ENCODE measurements at regions not wholly inside any gene's neighbourhood (a gene's known extent, or its start where the extent isn't known, plus 50 kb on each side); places are given as distances from the start of the nearest gene placed in this dataset.

DNA sequence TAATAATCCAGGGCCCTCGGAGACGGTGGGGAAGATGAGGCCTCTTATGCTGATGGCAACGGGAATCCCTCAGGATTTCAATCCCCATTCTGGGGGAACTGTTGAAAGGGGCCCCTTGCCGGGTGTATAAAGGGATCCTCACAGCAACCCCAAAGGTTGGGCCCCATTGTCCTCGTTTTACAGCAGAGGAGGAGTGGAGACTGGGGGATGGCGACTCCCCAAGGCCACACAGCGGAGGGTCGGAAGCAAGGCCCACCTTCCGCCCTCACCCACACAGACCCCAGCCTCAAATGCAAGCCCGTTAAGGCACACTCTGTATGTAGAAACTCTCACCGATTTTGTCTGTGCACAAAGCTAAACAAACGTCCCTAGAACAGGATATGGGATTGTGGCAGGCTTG is 327.9 kb upstream of the DIO3 start:
- Histone ChIP-seq H3K4me1 (ENCODE audit: control insufficient read depth, insufficient read depth, low read length, unreplicated experiment) (no peaks in the 10 kb centered on the region), H3K27ac (ENCODE audit: low read depth, low read length) (no peak overlapping the region), H3K4me3 (ENCODE audit: low read depth, low read length) (no peak overlapping the region), H2AFZ (ENCODE audit: low read length, unreplicated experiment) (no peak overlapping the region), H3K27me3 (ENCODE audit: insufficient read depth, low read length) (no peaks in the 10 kb centered on the region), H3K79me2 (ENCODE audit: control insufficient read depth, insufficient read depth, low read length, unreplicated experiment) (no peaks in the 10 kb centered on the region), H3K36me3 (ENCODE audit: insufficient read depth, low read length) (no peaks in the 10 kb centered on the region)

GRCh38 chr14:101233808-101234207 is 327.5 kb upstream of the DIO3 start:
- H3K27ac ChIP-seq (ENCODE audit: low read depth, low read length), result no peak overlapping the region
- H3K36me3 ChIP-seq (ENCODE audit: insufficient read depth, low read length), result no peaks in the 10 kb centered on the region
- H3K27me3 ChIP-seq (ENCODE audit: insufficient read depth, low read length), result no peaks in the 10 kb centered on the region
- no peaks in the 10 kb centered on the region for H3K4me1 ChIP-seq (ENCODE audit: control insufficient read depth, insufficient read depth, low read length, unreplicated experiment)
- no peak overlapping the region for H3K4me3 ChIP-seq (ENCODE audit: low read depth, low read length)
- H2AFZ ChIP-seq (ENCODE audit: low read length, unreplicated experiment), result no peak overlapping the region
- no peaks in the 10 kb centered on the region for H3K79me2 ChIP-seq (ENCODE audit: control insufficient read depth, insufficient read depth, low read length, unreplicated experiment)

DNA sequence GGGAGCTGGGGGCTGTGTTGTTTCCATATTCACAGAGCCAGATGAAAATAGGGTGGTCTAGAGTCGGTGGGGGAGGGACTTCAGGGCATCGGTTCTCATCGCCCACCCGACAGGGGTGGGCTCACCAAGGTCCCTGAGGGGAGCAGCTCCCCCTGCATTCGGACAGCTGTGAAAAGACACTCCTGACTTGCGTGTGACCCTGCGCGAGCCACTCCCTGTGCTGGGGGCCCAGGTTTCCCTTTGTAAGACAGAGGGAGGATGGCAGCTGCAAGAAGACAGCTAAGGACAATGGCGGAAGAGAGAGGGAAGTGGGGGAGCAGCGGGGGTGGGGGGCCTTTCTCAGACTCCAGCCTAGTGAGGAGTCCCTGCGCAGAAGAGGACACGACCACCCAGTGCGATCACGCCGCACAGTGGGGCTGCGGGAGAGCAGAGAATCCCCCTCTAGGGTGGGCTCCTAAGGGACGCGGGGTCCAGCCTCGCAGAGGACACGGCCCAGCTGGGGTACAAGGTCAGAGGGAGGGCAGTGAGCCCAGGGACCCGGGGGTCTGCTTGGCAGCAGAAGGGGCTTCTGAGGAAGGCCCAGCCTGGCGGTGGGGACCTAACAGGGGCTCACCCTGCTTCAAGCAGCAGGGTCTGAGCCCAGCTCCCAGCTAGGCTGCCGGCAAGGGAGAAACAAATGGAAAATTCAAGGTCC is 326.9 kb upstream of the DIO3 start:
- no peak overlapping the region for H3K27ac ChIP-seq (ENCODE audit: low read depth, low read length)
- H3K4me1 ChIP-seq (ENCODE audit: control insufficient read depth, insufficient read depth, low read length, unreplicated experiment), result no peaks in the 10 kb centered on the region
- no peaks in the 10 kb centered on the region for H3K36me3 ChIP-seq (ENCODE audit: insufficient read depth, low read length)
- H3K4me3 ChIP-seq (ENCODE audit: low read depth, low read length), result no peak overlapping the region
- H3K79me2 ChIP-seq (ENCODE audit: control insufficient read depth, insufficient read depth, low read length, unreplicated experiment), result no peaks in the 10 kb centered on the region
- no peaks in the 10 kb centered on the region for H3K27me3 ChIP-seq (ENCODE audit: insufficient read depth, low read length)
- no peak overlapping the region for H2AFZ ChIP-seq (ENCODE audit: low read length, unreplicated experiment)

DNA sequence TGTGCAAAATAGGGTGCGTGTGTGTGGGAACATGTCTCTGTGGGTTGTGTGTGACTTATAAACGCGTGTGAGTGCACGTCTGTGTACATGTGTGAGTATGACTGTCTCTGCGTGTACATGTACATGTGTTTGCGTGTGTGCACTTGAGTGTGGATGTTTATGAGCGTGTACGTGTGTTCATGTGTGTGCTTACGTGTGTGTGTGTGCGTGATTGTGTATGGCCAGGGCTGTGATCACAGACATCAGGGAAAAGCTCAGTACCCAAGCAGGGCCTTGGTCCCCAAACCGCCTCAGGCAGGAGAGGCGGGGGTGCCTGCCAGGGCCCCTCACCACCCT is 326.3 kb upstream of the DIO3 start:
- H3K4me3 ChIP-seq (ENCODE audit: low read depth, low read length), result no peak overlapping the region
- no peaks in the 10 kb centered on the region for H3K4me1 ChIP-seq (ENCODE audit: control insufficient read depth, insufficient read depth, low read length, unreplicated experiment)
- H3K27ac ChIP-seq (ENCODE audit: low read depth, low read length), result no peak overlapping the region
- H3K36me3 ChIP-seq (ENCODE audit: insufficient read depth, low read length), result no peaks in the 10 kb centered on the region
- no peaks in the 10 kb centered on the region for H3K79me2 ChIP-seq (ENCODE audit: control insufficient read depth, insufficient read depth, low read length, unreplicated experiment)
- no peak overlapping the region for H2AFZ ChIP-seq (ENCODE audit: low read length, unreplicated experiment)
- H3K27me3 ChIP-seq (ENCODE audit: insufficient read depth, low read length), result no peaks in the 10 kb centered on the region; the same call in 1 of the 2 replicates

DNA sequence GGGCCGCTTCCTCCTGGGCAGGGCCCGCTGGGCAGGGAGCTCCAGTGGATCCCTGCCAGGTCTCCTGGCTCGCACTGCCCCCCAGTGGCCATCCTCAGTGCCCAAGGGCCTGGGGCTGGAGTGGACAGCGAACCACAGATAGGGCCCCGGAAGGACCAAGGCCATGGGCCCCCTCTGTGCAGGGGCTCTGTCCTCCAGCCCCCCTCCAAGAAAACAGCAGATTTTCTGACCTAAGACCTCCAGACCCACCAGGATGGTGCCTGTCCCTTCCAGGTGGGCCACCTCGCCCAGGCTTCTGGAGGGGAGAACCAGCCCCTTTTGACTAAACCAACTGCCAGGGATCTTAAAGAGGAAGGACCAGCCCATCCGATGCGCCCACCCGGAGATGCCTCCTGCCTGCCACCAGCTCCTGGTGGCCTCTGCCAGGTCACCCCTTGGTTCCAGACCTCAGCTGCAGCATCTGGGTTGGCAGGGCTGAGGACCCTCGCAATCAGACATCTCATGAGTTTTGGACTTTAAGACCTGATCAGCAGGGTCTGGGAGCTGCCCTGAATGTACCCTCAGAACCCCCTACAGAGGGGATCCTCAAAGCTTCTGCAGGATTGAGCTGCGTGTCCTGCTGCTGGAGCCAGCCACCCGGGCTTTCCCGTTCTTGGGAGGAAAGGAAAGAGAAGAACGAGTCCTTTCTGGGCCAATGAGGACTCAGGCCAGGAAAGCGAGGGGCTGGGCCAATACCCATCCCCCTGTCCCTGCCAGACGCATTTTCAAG is 325.8 kb upstream of the DIO3 start:
- Histone ChIP-seq H3K27ac (ENCODE audit: low read depth, low read length) (no peak overlapping the region), H3K79me2 (ENCODE audit: control insufficient read depth, insufficient read depth, low read length, unreplicated experiment) (no peaks in the 10 kb centered on the region), H3K36me3 (ENCODE audit: insufficient read depth, low read length) (no peaks in the 10 kb centered on the region), H3K4me3 (ENCODE audit: low read depth, low read length) (no peak overlapping the region), H3K27me3 (ENCODE audit: insufficient read depth, low read length) (no peaks in the 10 kb centered on the region; the same call in 1 of the 2 replicates), H3K4me1 (ENCODE audit: control insufficient read depth, insufficient read depth, low read length, unreplicated experiment) (no peaks in the 10 kb centered on the region), H2AFZ (ENCODE audit: low read length, unreplicated experiment) (no peak overlapping the region)

GRCh38 chr14:101236496-101237251 is 324.6 kb upstream of the DIO3 start:
- no peak overlapping the region for H3K4me3 ChIP-seq (ENCODE audit: low read depth, low read length)
- H2AFZ ChIP-seq (ENCODE audit: low read length, unreplicated experiment), result no peak overlapping the region
- no peaks in the 10 kb centered on the region for H3K4me1 ChIP-seq (ENCODE audit: control insufficient read depth, insufficient read depth, low read length, unreplicated experiment)
- H3K36me3 ChIP-seq (ENCODE audit: insufficient read depth, low read length), result no peaks in the 10 kb centered on the region
- H3K79me2 ChIP-seq (ENCODE audit: control insufficient read depth, insufficient read depth, low read length, unreplicated experiment), result no peaks in the 10 kb centered on the region
- no peak overlapping the region for H3K27ac ChIP-seq (ENCODE audit: low read depth, low read length)
- no peaks in the 10 kb centered on the region; the same call in 1 of the 2 replicates for H3K27me3 ChIP-seq (ENCODE audit: insufficient read depth, low read length)

DNA sequence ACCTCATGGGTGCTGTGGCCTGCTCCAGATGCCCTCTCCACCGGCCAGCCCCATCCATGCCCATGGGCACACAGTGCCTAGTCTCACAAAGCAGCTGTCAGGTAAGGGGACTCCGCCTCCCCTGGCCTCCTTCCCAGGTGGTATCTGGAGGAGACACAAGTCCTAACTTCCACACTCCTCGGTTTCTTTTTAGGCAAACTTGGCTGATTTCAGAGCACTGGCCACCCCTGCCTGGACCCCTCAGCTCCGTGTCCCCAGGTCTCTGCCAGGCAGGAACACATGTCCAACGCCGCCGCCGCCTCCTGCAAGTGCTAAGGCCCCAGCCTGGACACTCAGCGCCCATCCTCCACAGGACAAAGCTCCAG is 324.1 kb upstream of the DIO3 start:
- no peaks in the 10 kb centered on the region for H3K36me3 ChIP-seq (ENCODE audit: insufficient read depth, low read length)
- H3K79me2 ChIP-seq (ENCODE audit: control insufficient read depth, insufficient read depth, low read length, unreplicated experiment), result no peaks in the 10 kb centered on the region
- H3K4me1 ChIP-seq (ENCODE audit: control insufficient read depth, insufficient read depth, low read length, unreplicated experiment), result no peaks in the 10 kb centered on the region

GRCh38 chr14:101239065-101239464 is 322.2 kb upstream of the DIO3 start:
- H3K4me1 ChIP-seq (ENCODE audit: control insufficient read depth, insufficient read depth, low read length, unreplicated experiment), result no peaks in the 10 kb centered on the region
- H3K36me3 ChIP-seq (ENCODE audit: insufficient read depth, low read length), result no peaks in the 10 kb centered on the region
- no peak overlapping the region for H3K4me3 ChIP-seq (ENCODE audit: low read depth, low read length)
- no peak overlapping the region for H2AFZ ChIP-seq (ENCODE audit: low read length, unreplicated experiment)
- no peaks in the 10 kb centered on the region; the same call in 1 of the 2 replicates for H3K27me3 ChIP-seq (ENCODE audit: insufficient read depth, low read length)
- no peak overlapping the region for H3K27ac ChIP-seq (ENCODE audit: low read depth, low read length)
- H3K79me2 ChIP-seq (ENCODE audit: control insufficient read depth, insufficient read depth, low read length, unreplicated experiment), result no peaks in the 10 kb centered on the region

More for the DNA sequence above, 324.1 kb upstream of the DIO3 start:
- Histone ChIP-seq H3K27ac (ENCODE audit: low read depth, low read length) (no peak overlapping the region), H3K4me3 (ENCODE audit: low read depth, low read length) (no peak overlapping the region), H2AFZ (ENCODE audit: low read length, unreplicated experiment) (no peak overlapping the region), H3K27me3 (ENCODE audit: insufficient read depth, low read length) (no peaks in the 10 kb centered on the region; the same call in 1 of the 2 replicates)

- Histone ChIP-seq H3K4me3 (ENCODE audit: low read depth, low read length) (no peak overlapping the region), H2AFZ (ENCODE audit: low read length, unreplicated experiment) (no peak overlapping the region), H3K4me1 (ENCODE audit: control insufficient read depth, insufficient read depth, low read length, unreplicated experiment) (no peaks in the 10 kb centered on the region), H3K79me2 (ENCODE audit: control insufficient read depth, insufficient read depth, low read length, unreplicated experiment) (no peaks in the 10 kb centered on the region), H3K27me3 (ENCODE audit: insufficient read depth, low read length) (no peaks in the 10 kb centered on the region; the same call in 1 of the 2 replicates), H3K36me3 (ENCODE audit: insufficient read depth, low read length) (no peaks in the 10 kb centered on the region), H3K27ac (ENCODE audit: low read depth, low read length) (no peak overlapping the region)
These were observed 320.1 kb upstream of the DIO3 start for GRCh38 chr14:101241147-101241546.

GRCh38 chr14:101241807-101242278 is 319.5 kb upstream of the DIO3 start:
- H3K36me3 ChIP-seq (ENCODE audit: insufficient read depth, low read length), result no peaks in the 10 kb centered on the region
- H3K27me3 ChIP-seq (ENCODE audit: insufficient read depth, low read length), result no peaks in the 10 kb centered on the region; the same call in 1 of the 2 replicates
- no peak overlapping the region for H3K4me3 ChIP-seq (ENCODE audit: low read depth, low read length)
- no peak overlapping the region for H3K27ac ChIP-seq (ENCODE audit: low read depth, low read length)
- no peaks in the 10 kb centered on the region for H3K4me1 ChIP-seq (ENCODE audit: control insufficient read depth, insufficient read depth, low read length, unreplicated experiment)
- H3K79me2 ChIP-seq (ENCODE audit: control insufficient read depth, insufficient read depth, low read length, unreplicated experiment), result no peaks in the 10 kb centered on the region
- H2AFZ ChIP-seq (ENCODE audit: low read length, unreplicated experiment), result no peak overlapping the region
